ENCODE measurements at regions not wholly inside any gene's neighbourhood (a gene's known extent, or its start where the extent isn't known, plus 50 kb on each side); places are given as distances from the start of the nearest gene placed in this dataset.

- Histone ChIP-seq H3K27me3 (replicated peaks; ENCODE audit: control insufficient read depth, insufficient read depth, low read length) (no peaks in the 10 kb centered on the region; the same call in 1 of the 2 replicates), H3K36me3 (ENCODE audit: control insufficient read depth, insufficient read depth, low read length) (no peaks in the 10 kb centered on the region), H3K4me3 (replicated peaks; ENCODE audit: low read depth, low read length) (no peak overlapping the region)
- peak; percentile 19 for TF ChIP-seq CTCF (IDR thresholded peaks at IDR 0.05; ENCODE audit: insufficient read depth, low read length, poor library complexity, severe bottlenecking)
- no peak for DNase-seq (ENCODE audit: extremely low read depth, insufficient read length)
Measured at GRCh38 chr1:56189946-56190805, 389.2 kb downstream of the PLPP3 start.

GRCh38 chr1:56189454-56189853, 389.9 kb downstream of the PLPP3 start:
- TF ChIP-seq CTCF (IDR thresholded peaks at IDR 0.05; ENCODE audit: insufficient read depth, low read length, poor library complexity, severe bottlenecking) = no peak
- Histone ChIP-seq H3K27me3 (replicated peaks; ENCODE audit: control insufficient read depth, insufficient read depth, low read length) (no peaks in the 10 kb centered on the region; the same call in 1 of the 2 replicates), H3K4me3 (replicated peaks; ENCODE audit: low read depth, low read length) (no peak overlapping the region), H3K36me3 (ENCODE audit: control insufficient read depth, insufficient read depth, low read length) (no peaks in the 10 kb centered on the region)
- no peak for DNase-seq (ENCODE audit: extremely low read depth, insufficient read length)

- no peak overlapping the region for H3K4me3 ChIP-seq (replicated peaks; ENCODE audit: low read depth, low read length)
- H3K36me3 ChIP-seq (ENCODE audit: control insufficient read depth, insufficient read depth, low read length) = no peaks in the 10 kb centered on the region
- no peak for TF ChIP-seq CTCF (IDR thresholded peaks at IDR 0.05; ENCODE audit: insufficient read depth, low read length, poor library complexity, severe bottlenecking)
- H3K27me3 ChIP-seq (replicated peaks; ENCODE audit: control insufficient read depth, insufficient read depth, low read length) = no peaks in the 10 kb centered on the region; the same call in 1 of the 2 replicates
- DNase-seq (ENCODE audit: extremely low read depth, insufficient read length) = no peak
Measured at GRCh38 chr1:56188855-56189254, 390.5 kb downstream of the PLPP3 start.

- no peak for DNase-seq (ENCODE audit: extremely low read depth, insufficient read length)
- TF ChIP-seq CTCF (IDR thresholded peaks at IDR 0.05; ENCODE audit: insufficient read depth, low read length, poor library complexity, severe bottlenecking) = no peak
- H3K4me3 ChIP-seq (replicated peaks; ENCODE audit: low read depth, low read length) = no peak overlapping the region
- H3K27me3 ChIP-seq (replicated peaks; ENCODE audit: control insufficient read depth, insufficient read depth, low read length) = no peaks in the 10 kb centered on the region; the same call in 1 of the 2 replicates
- H3K36me3 ChIP-seq (ENCODE audit: control insufficient read depth, insufficient read depth, low read length) = no peaks in the 10 kb centered on the region
Measured at GRCh38 chr1:56188221-56188620, 391.1 kb downstream of the PLPP3 start.

GRCh38 chr1:56187405-56187804, 392.0 kb downstream of the PLPP3 start:
- Histone ChIP-seq H3K4me3 (replicated peaks; ENCODE audit: low read depth, low read length) (no peak overlapping the region), H3K27me3 (replicated peaks; ENCODE audit: control insufficient read depth, insufficient read depth, low read length) (no peaks in the 10 kb centered on the region; the same call in 1 of the 2 replicates), H3K36me3 (ENCODE audit: control insufficient read depth, insufficient read depth, low read length) (no peaks in the 10 kb centered on the region)
- no peak for TF ChIP-seq CTCF (IDR thresholded peaks at IDR 0.05; ENCODE audit: insufficient read depth, low read length, poor library complexity, severe bottlenecking)
- DNase-seq (ENCODE audit: extremely low read depth, insufficient read length) = no peak

All from GM06990 (cell line).